HS-5 (cell line): ENCODE measurements at regions not wholly inside any gene's neighbourhood (a gene's known extent, or its start where the extent isn't known, plus 50 kb on each side); places are given as distances from the start of the nearest gene placed in this dataset.

Experiments used
- DNase-seq: peaks from one replicate; pipeline ENCODE4 v3.0.0-alpha.2; 2012; ENCODE audit warnings: low read depth

GRCh38 chr3:113138839-113139743, 72.3 kb upstream of the BOC start:
- DNase-seq = no peak

- no peak for DNase-seq
These were observed 70.5 kb upstream of the BOC start for GRCh38 chr3:113140876-113141275.

GRCh38 chr3:113141543-113141942, 69.8 kb upstream of the BOC start:
- no peak for DNase-seq

GRCh38 chr3:113142476-113142875, 68.9 kb upstream of the BOC start:
- no peak for DNase-seq

GRCh38 chr3:113143353-113143752, 68.0 kb upstream of the BOC start:
- no peak for DNase-seq

DNA sequence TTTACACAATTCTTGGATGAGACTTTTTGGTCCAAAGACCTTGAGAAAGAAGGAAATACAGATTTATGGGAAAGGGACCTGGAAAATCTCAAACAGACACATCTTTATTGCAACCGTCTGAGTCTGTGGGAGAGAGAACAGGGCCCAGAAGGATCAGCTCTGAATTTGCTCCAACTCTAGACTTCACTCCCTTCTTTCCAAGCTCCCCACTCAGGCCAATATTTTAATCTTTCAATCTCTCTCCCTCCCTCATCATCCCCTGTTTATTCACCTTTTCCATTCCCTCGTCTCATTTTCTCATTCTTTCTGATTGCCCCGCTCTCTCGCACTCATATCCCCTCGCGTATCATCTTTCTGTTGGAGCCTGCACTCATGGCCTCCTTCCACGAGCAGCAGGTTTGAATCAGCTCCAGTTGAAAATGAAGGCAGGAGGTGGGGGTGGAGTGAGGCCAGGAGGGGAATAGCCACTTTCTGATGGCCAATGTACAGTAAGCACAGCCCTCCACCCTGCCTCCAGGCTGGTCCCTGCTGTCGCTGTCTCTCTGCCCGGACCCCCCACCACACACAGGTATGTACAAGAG, 63.6 kb upstream of the BOC start:
- no peak for DNase-seq

GRCh38 chr3:113148284-113148683, 63.1 kb upstream of the BOC start:
- DNase-seq = no peak

GRCh38 chr3:113150250-113150649, 61.1 kb upstream of the BOC start:
- no peak for DNase-seq

DNA sequence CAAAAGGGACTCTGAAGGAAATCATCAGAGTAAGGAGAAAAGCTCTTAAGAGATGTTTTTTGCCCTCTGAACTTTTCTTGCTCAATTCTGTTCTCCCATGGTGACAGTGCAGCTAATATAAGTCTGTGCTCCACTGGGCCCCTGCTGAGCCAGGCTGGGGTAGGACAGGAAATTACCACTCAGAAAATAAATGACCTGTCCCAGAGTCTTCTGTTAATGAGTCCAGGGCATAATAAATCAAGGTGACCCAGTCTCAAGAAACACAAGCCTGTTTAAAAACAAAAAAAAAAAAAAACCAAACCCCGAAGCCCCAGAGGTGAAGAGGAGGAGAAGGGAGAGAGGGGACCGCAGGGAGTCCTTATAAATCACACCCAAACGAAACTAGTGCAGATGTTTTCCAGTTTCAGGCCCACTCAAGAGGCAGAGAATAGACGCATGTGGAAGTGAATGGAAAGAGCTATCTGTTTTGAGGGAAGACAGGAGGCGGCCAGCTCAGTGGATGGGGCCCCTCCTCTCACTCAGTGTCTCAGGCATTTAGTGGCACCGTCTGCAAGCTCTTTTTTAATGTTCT, 59.8 kb upstream of the BOC start:
- DNase-seq = no peak

GRCh38 chr3:113152849-113153248, 58.5 kb upstream of the BOC start:
- DNase-seq = no peak

- no peak for DNase-seq
These were observed 57.8 kb upstream of the BOC start for GRCh38 chr3:113153499-113154107.

GRCh38 chr3:113156816-113157333, 54.5 kb upstream of the BOC start:
- no peak for DNase-seq

DNA sequence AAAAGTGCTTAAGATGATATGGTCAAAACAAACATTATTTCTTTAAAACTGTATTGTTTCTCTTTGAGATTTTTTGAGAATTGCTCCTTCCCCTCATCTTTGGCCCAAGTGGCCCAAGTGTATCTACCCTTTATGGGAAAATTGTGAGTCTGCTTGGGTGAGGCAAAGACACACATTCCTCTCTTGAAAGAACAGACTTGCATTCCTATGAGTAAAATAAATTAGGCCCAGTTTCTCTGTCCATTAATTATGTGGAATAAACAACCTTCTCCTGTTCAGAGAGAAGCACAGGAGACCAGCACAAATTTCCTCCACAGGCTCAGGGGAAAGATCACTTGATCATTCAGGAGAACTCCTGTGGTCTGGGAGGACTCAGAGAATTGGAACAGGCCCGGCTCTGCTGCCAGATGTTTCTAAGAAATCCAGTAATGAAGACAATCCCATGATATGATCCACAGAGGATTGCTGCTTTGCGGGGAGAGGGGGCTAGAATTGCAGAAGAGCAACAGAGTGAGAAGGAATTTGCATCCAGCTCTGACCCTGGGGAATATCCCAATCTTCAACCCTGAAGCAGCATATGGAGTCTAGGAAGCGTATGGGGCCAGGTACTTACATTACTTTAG, 53.8 kb upstream of the BOC start:
- DNase-seq = no peak

- no peak for DNase-seq
These were observed 53.2 kb upstream of the BOC start for GRCh38 chr3:113158171-113158570.
